ENCODE measurements at regions not wholly inside any gene's neighbourhood (a gene's known extent, or its start where the extent isn't known, plus 50 kb on each side); places are given as distances from the start of the nearest gene placed in this dataset.

DNA sequence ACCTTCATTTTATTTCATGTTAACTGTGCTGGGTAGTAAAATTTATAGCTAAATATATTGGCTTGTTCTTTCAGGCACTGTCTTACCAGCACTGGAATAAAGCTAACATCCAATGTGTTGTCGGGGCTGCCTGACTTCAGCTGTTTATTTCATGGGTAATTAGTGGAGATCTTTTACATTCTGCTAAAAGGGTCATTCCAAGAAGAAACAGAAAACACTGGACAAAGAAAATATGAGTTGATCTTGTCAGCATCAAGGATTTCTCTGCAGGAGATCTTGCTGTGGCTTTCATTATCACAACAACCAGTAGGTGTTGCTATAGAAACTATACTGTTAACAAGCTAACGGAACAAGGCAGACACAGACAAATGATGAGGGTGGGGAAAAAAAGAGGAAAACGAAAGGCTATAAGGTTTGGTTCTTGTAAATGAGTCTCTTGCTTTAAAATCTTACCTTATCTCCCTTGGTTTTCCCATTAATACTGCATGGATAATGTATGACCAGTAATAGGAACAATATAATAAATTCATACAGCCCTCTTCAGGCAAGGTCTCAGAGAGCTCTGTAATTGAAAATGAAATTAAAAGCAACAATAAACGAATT, 206.8 kb downstream of the SIM1 start:
- Histone ChIP-seq H3K4me3 (no peak overlapping the region), H3K4me1 (ENCODE audit: control insufficient read depth in 1 of 2, low read depth in 2 of 2) (no peaks in the 10 kb centered on the region), H3K27me3 (replicated peaks; ENCODE audit: insufficient read depth) (no peaks in the 10 kb centered on the region), H3K36me3 (no peaks in the 10 kb centered on the region), H3K27ac (no peak overlapping the region), H3K9me3 (no peaks in the 10 kb centered on the region)
- no peak for DNase-seq (ENCODE audit: low spot score)
- TF ChIP-seq, protein P1, sequence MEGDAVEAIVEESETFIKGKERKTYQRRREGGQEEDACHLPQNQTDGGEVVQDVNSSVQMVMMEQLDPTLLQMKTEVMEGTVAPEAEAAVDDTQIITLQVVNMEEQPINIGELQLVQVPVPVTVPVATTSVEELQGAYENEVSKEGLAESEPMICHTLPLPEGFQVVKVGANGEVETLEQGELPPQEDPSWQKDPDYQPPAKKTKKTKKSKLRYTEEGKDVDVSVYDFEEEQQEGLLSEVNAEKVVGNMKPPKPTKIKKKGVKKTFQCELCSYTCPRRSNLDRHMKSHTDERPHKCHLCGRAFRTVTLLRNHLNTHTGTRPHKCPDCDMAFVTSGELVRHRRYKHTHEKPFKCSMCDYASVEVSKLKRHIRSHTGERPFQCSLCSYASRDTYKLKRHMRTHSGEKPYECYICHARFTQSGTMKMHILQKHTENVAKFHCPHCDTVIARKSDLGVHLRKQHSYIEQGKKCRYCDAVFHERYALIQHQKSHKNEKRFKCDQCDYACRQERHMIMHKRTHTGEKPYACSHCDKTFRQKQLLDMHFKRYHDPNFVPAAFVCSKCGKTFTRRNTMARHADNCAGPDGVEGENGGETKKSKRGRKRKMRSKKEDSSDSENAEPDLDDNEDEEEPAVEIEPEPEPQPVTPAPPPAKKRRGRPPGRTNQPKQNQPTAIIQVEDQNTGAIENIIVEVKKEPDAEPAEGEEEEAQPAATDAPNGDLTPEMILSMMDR (IDR thresholded peaks at IDR 0.05) = no peak
- no peak for ATAC-seq (ENCODE audit: insufficient number of reproducible peaks, low FRiP score, low read depth)

DNA sequence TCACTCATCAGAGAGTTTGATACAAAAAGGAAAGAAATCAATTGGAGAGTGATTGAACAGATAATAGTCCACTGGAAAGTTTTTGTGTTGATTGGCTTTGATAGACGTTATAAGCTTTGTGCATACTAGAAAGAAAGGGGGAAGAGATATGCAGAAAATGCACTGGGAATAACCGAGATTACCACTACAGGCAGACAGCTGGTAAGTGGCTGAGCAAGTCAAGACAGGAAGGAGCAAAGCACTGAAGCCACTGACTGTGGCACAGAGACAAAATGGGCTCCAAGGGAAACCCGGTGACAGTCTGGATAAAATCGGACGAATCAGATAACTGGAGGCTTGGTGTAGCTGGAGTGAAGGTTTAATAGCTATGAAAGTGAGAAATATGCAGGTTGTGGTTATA, 209.0 kb downstream of the SIM1 start:
- DNase-seq (ENCODE audit: low spot score) = no peak
- ATAC-seq (ENCODE audit: insufficient number of reproducible peaks, low FRiP score, low read depth) = no peak
- TF ChIP-seq, protein P1 (IDR thresholded peaks at IDR 0.05) = no peak

DNA sequence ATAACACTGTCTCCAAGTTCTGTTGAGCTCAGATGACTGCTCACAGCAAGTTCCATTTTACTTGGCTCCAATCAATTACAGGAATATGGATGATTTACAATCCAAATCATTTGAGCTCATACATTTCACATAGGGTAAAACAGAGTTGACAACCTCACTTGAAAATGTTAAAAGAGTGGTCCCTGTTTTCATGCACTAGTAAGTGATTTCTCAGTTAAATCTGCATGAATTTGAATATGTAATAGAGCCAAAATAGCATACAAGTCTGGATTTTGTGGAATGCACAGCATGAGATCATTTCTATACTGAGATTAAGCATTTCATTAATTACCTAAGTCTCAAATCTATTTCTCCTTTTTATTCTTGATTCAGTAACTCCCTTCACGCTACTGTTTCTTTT, 217.6 kb downstream of the SIM1 start:
- H3K4me1 ChIP-seq (ENCODE audit: control insufficient read depth in 1 of 2, low read depth in 2 of 2) = no peaks in the 10 kb centered on the region
- H3K4me3 ChIP-seq = no peak overlapping the region
- no peaks in the 10 kb centered on the region for H3K27me3 ChIP-seq (replicated peaks; ENCODE audit: insufficient read depth)
- no peak overlapping the region for H3K27ac ChIP-seq
- DNase-seq (ENCODE audit: low spot score) (no peak), ATAC-seq (ENCODE audit: insufficient number of reproducible peaks, low FRiP score, low read depth) (no peak)
- no peaks in the 10 kb centered on the region for H3K9me3 ChIP-seq
- no peaks in the 10 kb centered on the region for H3K36me3 ChIP-seq
- TF ChIP-seq, protein P1 (IDR thresholded peaks at IDR 0.05) = no peak

More for the DNA sequence above, 209.0 kb downstream of the SIM1 start:
- Histone ChIP-seq H3K36me3 (no peaks in the 10 kb centered on the region), H3K9me3 (no peaks in the 10 kb centered on the region), H3K4me1 (ENCODE audit: control insufficient read depth in 1 of 2, low read depth in 2 of 2) (no peaks in the 10 kb centered on the region), H3K27me3 (replicated peaks; ENCODE audit: insufficient read depth) (no peaks in the 10 kb centered on the region), H3K27ac (no peak overlapping the region), H3K4me3 (no peak overlapping the region)

DNA sequence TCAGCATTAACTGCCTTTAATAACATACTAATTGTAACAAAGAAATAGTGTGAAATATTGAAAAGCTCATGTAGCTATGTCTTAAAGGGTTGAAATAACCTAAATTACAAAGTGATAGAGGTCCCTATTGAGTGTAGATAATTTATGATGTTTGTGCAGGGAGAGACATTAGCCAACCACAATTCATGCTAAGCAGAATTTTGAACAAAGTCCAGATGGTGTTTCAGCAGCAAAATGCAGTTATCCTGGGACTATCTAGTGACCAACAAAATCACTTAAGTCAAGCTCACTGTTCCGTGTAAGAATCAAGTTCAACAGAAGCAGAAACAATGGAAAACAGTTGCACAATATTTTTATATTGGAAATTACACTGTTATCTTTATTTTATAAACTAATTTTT, 218.5 kb downstream of the SIM1 start:
- H3K4me1 ChIP-seq (ENCODE audit: control insufficient read depth in 1 of 2, low read depth in 2 of 2) = no peaks in the 10 kb centered on the region
- no peak overlapping the region for H3K4me3 ChIP-seq
- DNase-seq (ENCODE audit: low spot score) (no peak), ATAC-seq (ENCODE audit: insufficient number of reproducible peaks, low FRiP score, low read depth) (no peak)
- H3K27me3 ChIP-seq (replicated peaks; ENCODE audit: insufficient read depth) = no peaks in the 10 kb centered on the region
- TF ChIP-seq, protein P1 (IDR thresholded peaks at IDR 0.05) = no peak
- H3K27ac ChIP-seq = no peak overlapping the region
- H3K36me3 ChIP-seq = no peaks in the 10 kb centered on the region
- no peaks in the 10 kb centered on the region for H3K9me3 ChIP-seq

DNA sequence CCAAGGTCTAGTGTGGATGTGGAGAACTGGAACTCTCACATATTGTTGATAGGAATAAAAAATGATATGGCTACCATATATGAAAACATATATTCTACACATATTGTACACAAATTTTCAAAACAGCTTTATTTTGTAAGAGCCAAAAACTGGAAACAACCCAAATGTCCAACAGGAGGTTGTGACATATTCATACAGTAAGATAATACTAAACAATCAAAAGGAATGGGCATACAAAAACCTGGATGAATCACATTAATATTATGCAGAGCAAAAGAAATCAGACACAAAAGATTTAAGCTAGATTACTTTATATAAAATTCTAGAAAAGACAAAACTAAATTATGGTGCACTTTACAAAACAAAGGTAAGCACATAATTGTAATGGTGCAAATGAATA, 223.9 kb downstream of the SIM1 start:
- DNase-seq (ENCODE audit: low spot score) = no peak
- Histone ChIP-seq H3K9me3 (no peaks in the 10 kb centered on the region), H3K36me3 (no peaks in the 10 kb centered on the region), H3K4me3 (no peak overlapping the region), H3K27ac (no peak overlapping the region), H3K4me1 (ENCODE audit: control insufficient read depth in 1 of 2, low read depth in 2 of 2) (no peaks in the 10 kb centered on the region), H3K27me3 (replicated peaks; ENCODE audit: insufficient read depth) (no peaks in the 10 kb centered on the region)
- TF ChIP-seq, protein P1 (IDR thresholded peaks at IDR 0.05) = no peak
- ATAC-seq (ENCODE audit: insufficient number of reproducible peaks, low FRiP score, low read depth) = no peak

Data from thoracic aorta (tissue), 2 donors.